GM18951 (cell line): ENCODE measurements at regions not wholly inside any gene's neighbourhood (a gene's known extent, or its start where the extent isn't known, plus 50 kb on each side); places are given as distances from the start of the nearest gene placed in this dataset.

Source experiments
- POLR2A ChIP-seq: IDR thresholded peaks from 4 replicates; pipeline ENCODE4 v1.6.1; 2011; ENCODE audit warnings: mild to moderate bottlenecking; ENCODE audit not compliant: insufficient read length, insufficient read depth; ENCODE audit errors: extremely low read depth
- in situ Hi-C: fragments of 300-500 bp; cut with MboI; formaldehyde crosslinking; loops from one replicate; pipeline ENCODE4 v1.12.0; 2022; ENCODE audit warnings: low sequenced_read_pairs, mixed read lengths, inconsistent platforms; ENCODE audit not compliant: unreplicated experiment

- in situ Hi-C loops = no loop called here
- TF ChIP-seq POLR2A = no peak
Measured at GRCh38 chr22:48973694-48974041, 854.0 kb downstream of the BRD1 start.

DNA sequence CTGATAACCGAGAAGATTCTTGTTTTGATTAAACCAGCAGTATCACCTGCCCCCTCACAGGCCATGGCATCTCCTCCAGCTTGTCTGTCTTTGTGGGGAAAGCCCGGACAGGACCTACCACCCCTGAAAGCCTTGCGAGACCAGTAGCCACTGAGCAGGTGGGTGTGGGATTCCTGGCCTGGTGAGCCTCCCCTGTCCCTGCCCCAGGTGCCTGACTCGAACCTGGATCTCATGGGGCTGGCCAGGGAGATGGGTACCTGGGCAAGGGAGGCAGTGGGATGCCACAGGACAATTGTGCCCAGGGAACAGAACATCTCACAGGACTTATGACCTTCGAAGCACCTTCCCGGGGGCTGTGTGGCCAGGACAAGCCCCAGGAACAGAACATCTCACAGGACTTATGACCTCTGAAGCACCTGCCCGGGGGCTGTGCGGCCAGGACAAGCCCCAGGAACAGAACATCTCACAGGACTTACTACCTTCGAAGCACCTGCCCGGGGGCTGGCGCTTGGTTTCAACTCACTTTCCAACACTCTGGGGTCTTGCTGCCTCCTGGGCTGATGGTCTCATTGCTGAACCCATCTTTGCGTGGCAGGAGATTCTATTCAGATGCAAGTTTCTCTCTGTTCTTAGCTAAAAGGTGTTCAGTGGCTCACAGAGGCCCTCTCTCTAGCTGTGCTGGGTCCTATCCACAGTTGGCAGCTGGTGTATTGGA lies 854.5 kb downstream of the BRD1 start:
- in situ Hi-C loops = no loop called here
- no peak for TF ChIP-seq POLR2A

DNA sequence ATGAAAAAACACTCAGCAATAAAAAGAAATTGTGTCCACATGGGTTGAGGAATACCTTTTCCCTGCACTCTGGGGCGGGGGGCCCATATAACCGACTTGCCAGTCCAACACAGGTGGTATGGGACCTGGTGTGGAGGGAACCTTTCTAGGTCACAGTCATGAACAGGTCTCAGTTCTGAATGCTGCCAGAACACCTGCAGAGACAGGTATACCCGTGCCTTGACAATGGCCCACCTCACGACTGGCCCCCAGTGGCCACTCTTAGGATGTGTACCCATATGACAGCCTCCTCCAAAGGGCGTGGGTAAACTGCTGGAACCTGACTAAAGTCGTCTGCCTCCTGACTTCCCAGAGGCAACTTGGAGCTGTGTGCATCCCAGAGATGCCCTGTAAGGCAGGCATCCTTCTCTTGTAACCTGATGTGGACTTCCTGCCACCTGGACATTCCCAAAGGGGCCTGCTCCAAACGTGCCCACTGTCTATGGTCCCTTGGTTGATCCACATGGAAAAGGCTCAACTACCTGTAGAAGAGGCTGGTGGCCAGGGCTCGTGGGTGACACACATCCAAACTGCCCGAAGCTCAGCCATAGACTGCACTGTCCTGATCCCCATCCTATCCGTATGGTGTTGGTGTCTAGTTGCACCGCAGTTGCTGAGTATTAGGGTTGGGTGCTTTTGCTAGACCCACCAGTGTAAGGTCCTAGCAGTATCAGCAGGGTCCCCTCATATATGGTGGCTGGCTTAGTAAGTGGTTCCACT lies 859.3 kb downstream of the BRD1 start:
- no peak for TF ChIP-seq POLR2A
- in situ Hi-C loops = no loop called here

DNA sequence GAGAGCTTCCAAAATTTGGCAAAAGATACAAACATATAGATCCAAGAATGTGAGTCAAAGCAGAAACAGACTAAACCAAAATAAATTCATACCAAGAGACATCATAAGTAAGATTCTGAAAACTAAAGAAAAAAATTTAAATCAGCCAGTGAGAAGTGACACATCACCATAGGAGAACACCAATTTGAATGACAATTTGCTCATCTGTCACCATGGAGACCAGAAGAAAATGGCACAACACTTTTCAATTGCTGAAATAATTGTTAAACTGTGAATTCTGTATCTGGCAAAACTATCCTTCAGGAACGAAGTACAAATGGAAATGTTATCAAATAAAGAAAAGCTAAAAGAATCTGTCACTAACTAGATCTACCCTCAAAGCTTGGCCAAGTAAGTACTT lies 864.3 kb downstream of the BRD1 start:
- no peak for TF ChIP-seq POLR2A
- in situ Hi-C loops = no loop called here

- in situ Hi-C loops = no loop called here
- no peak for TF ChIP-seq POLR2A
Measured at GRCh38 chr22:48961705-48962104, 866.0 kb downstream of the BRD1 start.

GRCh38 chr22:48960980-48961660 lies 866.6 kb downstream of the BRD1 start:
- no peak for TF ChIP-seq POLR2A

GRCh38 chr22:48960576-48960975 lies 867.1 kb downstream of the BRD1 start:
- in situ Hi-C loops = no loop called here
- no peak for TF ChIP-seq POLR2A

More at GRCh38 chr22:48960980-48961660, 866.6 kb downstream of the BRD1 start:
- in situ Hi-C loops = no loop called here

DNA sequence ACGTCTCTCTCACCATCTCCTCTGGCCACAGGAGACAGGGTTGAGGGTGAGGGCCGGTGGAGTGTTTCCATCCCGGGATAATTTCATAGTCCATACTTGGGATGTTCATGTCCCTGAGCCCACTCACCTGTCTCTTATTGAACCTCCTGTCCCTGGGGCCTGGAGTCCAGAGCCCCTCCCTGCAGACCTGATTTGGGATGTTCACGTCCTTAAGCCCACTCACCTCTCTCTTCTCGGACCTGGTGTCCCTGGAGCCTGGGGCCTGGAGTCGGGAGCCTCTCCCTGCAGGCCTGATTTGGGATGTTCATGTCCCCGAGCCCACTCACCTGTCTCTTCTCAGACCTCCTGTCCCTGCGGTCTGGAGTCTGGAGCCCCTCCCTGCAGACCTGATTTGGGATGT lies 868.2 kb downstream of the BRD1 start:
- in situ Hi-C loops = no loop called here
- TF ChIP-seq POLR2A = no peak

DNA sequence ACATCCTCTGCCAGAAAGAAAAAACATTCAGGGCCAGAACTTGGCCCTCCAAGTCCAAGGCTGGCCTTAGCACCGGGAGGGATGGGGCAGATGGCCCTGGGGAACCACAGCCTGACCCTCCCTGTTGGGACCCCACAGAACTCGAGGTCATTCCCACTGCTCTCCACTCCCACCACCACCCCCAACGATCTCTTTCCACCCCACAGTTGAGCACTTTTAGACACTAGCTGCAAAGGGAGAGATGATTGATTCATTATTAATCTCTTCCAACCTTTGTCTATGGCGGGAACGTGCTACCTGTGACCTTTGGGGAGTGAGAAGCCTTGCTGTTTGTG lies 869.7 kb downstream of the BRD1 start:
- in situ Hi-C loops = no loop called here
- no peak for TF ChIP-seq POLR2A

GRCh38 chr22:48957311-48957986 lies 870.2 kb downstream of the BRD1 start:
- in situ Hi-C loops = no loop called here
- TF ChIP-seq POLR2A = no peak

DNA sequence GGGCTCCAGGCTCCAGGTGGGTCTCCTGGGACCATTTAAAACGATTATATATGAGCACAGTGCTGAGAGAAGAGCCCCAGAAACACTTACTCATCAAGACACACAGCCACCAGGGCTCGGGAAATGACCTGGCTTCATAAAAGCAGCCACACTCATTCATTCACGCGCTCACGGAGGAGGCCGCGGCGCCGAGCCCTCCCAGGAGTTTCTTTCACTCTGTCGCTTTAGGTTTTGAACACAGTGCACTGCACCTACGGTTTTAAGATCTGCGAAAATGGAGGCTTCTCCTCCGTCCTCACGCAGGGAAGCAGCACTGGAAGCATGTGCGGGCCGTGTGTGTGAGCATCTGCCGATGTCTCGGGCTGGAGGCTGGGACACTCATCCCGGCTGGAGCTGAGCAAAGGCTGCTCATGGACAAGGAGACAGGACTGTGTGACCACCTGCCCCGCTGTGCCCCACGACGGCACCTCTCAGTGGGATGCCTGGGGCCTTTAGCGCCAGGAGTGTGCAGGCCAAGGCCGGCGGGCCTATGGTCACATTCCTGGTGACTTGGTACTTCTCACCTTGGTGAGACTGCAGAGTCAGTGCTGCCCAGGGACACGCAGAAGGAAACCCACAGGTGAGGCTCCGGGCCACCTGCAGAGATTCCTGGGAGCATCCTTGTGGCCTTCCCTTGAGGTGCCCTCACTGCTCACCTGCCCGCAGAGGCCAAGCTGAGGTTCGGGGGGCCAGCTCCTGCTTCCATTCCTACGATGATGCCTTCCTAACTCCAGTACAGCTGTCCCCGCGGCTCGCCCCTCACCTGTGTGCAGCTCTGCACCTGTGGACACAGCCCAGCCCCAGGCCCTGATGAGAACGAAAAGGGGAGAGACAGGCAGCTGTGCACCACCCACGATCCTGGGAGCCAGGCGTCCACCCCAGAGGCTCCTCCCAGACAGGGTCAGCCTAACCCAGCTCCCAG lies 872.0 kb downstream of the BRD1 start:
- TF ChIP-seq POLR2A = no peak
- in situ Hi-C loops = no loop called here

- TF ChIP-seq POLR2A = no peak
- in situ Hi-C loops = no loop called here
Measured at GRCh38 chr22:48954781-48955311, 872.8 kb downstream of the BRD1 start.
